ENCODE measurements at regions not wholly inside any gene's neighbourhood (a gene's known extent, or its start where the extent isn't known, plus 50 kb on each side); places are given as distances from the start of the nearest gene placed in this dataset.

DNA sequence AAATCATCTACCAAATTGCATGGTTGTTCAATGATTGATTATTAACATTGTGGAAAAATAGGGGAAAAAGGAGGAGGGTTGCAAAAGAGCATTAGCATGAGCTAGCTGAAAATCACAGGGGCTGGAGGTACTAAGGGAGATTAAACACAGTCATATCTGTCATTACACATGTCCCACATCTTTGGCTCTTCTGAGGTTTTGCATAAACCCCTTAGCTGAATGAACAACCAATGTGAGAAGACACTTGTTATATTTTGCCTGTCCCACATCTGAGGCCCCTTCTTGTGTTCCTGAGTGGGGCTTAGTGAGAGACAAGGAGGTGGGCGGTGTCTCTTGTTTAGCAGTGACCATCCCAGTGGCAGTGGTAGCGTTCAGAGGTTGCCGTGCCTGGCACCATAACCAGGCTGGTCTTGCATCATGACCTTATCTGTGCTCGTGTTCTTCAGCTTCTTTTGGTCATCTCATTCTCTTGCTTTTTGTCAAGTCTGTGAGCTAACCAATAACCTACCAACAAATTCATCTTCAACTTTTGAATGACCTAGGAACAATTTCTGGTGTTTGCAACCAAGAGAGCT lies 95.6 kb downstream of the MID1IP1 start:
- no peaks in the 10 kb centered on the region for H3K9me3 Mint-ChIP-seq
- no peak overlapping the region for H3K4me3 Mint-ChIP-seq
- peaks cover 5% of the 10 kb centered on the region for H3K4me1 Mint-ChIP-seq
- no peak for DNase-seq
- no peaks in the 10 kb centered on the region for H3K27me3 Mint-ChIP-seq
- no peaks in the 10 kb centered on the region for H3K36me3 Mint-ChIP-seq (ENCODE audit: low read depth)
- intact Hi-C loops (cut with micrococcal nuclease), result no loop called here
- H3K27ac Mint-ChIP-seq, result no peak overlapping the region

DNA sequence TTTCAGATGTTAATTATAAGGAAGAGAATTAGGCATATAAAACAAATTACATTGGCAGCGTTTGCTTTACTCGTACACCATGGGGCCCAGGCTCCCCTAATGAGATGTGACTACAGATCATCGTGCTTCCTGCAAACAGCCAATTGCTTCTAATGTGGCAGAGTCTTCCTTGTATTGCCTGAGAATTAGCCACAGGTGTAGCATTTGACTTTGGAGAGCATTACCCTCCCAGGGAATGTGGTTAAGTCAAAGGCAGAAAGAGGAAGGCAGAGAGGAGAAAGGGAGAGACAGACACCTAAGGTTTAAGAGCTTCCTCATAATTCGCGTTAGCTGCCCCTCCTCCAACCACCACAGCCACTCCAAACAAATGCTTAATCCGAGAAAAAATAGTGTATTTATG lies 97.0 kb downstream of the MID1IP1 start:
- no peak overlapping the region for H3K27ac Mint-ChIP-seq
- no peak for DNase-seq
- H3K4me3 Mint-ChIP-seq, result no peak overlapping the region
- no peaks in the 10 kb centered on the region for H3K36me3 Mint-ChIP-seq (ENCODE audit: low read depth)
- intact Hi-C loops (cut with micrococcal nuclease), result no loop called here
- H3K4me1 Mint-ChIP-seq, result no peaks in the 10 kb centered on the region
- H3K27me3 Mint-ChIP-seq, result no peaks in the 10 kb centered on the region
- H3K9me3 Mint-ChIP-seq, result no peaks in the 10 kb centered on the region

DNA sequence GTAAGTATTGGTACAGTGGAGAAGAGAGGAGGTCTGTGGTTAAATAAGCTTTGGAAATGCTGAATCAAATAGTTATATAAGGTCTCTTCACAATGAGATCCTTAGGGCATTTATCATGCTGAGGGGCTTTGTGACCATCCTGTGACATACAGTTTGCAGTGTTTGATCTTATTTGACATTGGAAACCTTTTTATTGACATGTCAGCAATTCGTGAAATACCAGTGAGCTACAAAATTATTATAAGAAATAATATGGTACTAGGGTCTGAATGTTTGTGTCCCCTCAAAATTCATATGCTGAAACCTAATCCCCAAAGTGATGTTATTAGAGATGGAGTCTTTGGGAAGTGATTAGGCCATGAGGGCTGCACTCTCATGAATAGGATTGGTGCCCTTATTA lies 98.4 kb downstream of the MID1IP1 start:
- DNase-seq, result no peak
- no peak overlapping the region for H3K27ac Mint-ChIP-seq
- no peak overlapping the region for H3K4me3 Mint-ChIP-seq
- H3K27me3 Mint-ChIP-seq, result no peaks in the 10 kb centered on the region
- no peaks in the 10 kb centered on the region for H3K9me3 Mint-ChIP-seq
- no peaks in the 10 kb centered on the region for H3K36me3 Mint-ChIP-seq (ENCODE audit: low read depth)
- no peaks in the 10 kb centered on the region for H3K4me1 Mint-ChIP-seq
- intact Hi-C loops (cut with micrococcal nuclease), result no loop called here

DNA sequence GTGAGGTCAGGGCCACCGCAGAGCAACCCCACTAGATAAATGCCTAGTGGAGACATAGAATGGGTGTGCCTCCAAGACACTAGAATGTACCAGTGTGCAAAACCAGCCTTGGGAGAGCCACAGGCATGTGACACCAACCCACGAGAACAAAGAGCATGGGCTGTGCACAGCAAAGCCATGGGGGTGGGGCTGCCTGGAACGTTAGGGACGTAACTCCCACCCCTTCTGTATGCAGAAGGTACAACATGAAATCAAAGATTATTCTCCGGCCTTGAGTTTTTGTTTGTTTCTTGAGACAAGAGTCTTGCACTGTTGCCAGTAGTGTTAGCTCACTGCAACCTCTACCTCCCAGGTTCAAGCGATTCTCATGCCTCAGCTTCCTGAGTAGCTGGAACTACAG lies 99.5 kb downstream of the MID1IP1 start:
- H3K27ac Mint-ChIP-seq, result no peak overlapping the region
- H3K9me3 Mint-ChIP-seq, result no peaks in the 10 kb centered on the region
- intact Hi-C loops (cut with micrococcal nuclease), result no loop called here
- no peaks in the 10 kb centered on the region for H3K4me1 Mint-ChIP-seq
- no peaks in the 10 kb centered on the region for H3K27me3 Mint-ChIP-seq
- no peak for DNase-seq
- H3K4me3 Mint-ChIP-seq, result no peak overlapping the region
- H3K36me3 Mint-ChIP-seq (ENCODE audit: low read depth), result no peaks in the 10 kb centered on the region

DNA sequence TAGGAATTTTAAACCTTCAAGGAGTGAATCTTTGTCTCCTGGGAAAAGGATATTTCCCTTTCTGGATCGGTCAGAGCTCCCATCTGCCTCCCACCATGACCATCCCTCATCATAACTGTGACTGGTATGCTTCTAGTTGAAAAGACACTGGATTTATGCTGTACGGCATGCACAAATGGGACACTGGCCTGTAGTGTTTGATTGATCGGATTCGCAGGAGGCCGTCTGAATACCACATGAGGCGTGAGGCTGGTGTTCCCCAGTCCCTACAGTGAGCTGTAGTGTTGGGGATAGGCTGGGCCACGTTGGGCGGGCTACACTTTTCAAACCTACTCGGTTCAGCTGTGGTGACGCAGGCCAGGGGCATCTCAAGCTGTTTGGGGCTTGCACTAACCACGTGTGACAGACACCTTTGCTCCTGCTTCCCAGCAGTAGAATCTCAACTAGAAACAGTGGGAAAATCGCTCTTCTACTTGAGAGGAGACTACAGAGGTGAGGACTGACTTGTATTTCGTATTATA lies 101.8 kb downstream of the MID1IP1 start:
- Mint-ChIP-seq H3K27me3 (no peaks in the 10 kb centered on the region), H3K4me3 (no peak overlapping the region), H3K27ac (no peak overlapping the region), H3K4me1 (no peaks in the 10 kb centered on the region), H3K36me3 (ENCODE audit: low read depth) (no peaks in the 10 kb centered on the region), H3K9me3 (no peaks in the 10 kb centered on the region)
- intact Hi-C loops (cut with micrococcal nuclease), result no loop called here
- no peak for DNase-seq

DNA sequence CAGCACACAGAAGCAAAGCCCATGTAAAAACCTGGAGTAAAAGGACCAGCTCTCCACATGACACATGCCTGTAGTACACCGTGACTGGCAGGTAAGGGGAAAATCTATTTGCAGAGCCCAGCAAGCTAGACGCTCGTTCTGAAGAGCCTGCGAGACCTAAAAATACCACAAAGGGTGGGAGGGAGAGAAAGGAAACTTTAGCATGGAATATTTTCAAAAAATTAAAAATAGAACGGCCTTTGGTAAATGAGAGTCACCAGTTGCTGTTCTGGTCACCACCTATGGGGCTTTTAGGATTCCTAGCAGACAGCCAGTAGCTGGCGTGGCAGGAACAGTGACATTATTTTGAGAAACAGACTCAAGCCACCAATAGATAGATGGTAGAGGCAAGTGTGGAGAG lies 115.5 kb downstream of the MID1IP1 start:
- Mint-ChIP-seq H3K4me3 (no peak overlapping the region), H3K4me1 (no peaks in the 10 kb centered on the region), H3K27ac (no peak overlapping the region), H3K9me3 (peaks cover 4% of the 10 kb centered on the region), H3K27me3 (no peaks in the 10 kb centered on the region), H3K36me3 (ENCODE audit: low read depth) (no peaks in the 10 kb centered on the region)
- no peak for DNase-seq
- intact Hi-C loops (cut with micrococcal nuclease), result no loop called here

DNA sequence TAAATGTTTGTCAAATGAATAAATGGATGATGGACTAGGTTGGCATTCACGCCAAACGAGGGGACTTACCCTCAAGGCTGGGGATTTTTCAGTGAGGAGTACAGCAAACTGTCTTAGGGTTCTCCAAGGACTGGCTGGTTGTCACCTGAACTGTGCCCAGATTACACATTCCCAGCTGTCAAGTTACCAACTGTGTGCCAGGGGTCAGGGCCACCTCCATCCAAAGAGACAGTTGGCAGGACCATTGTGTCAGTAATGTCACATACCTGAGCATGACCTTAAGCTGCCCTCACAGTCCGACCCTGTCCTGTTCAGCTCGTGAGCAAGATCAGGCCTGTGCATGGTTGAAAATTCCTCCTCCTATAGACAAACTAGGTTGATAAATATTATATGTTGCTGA lies 116.7 kb downstream of the MID1IP1 start:
- Mint-ChIP-seq H3K9me3 (peaks cover 4% of the 10 kb centered on the region), H3K4me3 (no peak overlapping the region), H3K4me1 (no peaks in the 10 kb centered on the region), H3K27ac (no peak overlapping the region), H3K27me3 (no peaks in the 10 kb centered on the region), H3K36me3 (ENCODE audit: low read depth) (no peaks in the 10 kb centered on the region)
- DNase-seq, result no peak
- intact Hi-C loops (cut with micrococcal nuclease), result no loop called here

DNA sequence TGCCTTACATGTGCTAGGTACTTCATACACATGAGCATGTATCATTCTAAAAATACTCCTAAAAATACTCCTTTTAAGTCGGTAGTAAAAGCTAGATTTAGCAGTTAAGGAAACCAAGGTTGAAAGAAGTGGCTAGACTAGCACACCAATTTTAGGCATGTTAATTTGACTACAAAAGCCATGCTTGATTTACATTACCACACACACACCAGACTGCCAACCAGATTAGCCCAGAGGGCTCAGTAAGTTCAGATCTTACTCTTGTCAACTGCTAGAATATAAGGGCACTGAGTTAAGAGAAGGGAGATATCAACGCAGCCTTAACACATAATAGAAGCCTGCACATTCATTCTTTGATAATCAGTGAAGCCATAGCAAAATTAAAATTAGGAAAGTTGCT lies 117.9 kb downstream of the MID1IP1 start:
- Mint-ChIP-seq H3K4me3 (no peak overlapping the region), H3K9me3 (peaks cover under 1% of the 10 kb centered on the region), H3K27ac (no peak overlapping the region), H3K36me3 (ENCODE audit: low read depth) (no peaks in the 10 kb centered on the region), H3K4me1 (no peaks in the 10 kb centered on the region), H3K27me3 (no peaks in the 10 kb centered on the region)
- DNase-seq, result no peak
- intact Hi-C loops (cut with micrococcal nuclease), result no loop called here

DNA sequence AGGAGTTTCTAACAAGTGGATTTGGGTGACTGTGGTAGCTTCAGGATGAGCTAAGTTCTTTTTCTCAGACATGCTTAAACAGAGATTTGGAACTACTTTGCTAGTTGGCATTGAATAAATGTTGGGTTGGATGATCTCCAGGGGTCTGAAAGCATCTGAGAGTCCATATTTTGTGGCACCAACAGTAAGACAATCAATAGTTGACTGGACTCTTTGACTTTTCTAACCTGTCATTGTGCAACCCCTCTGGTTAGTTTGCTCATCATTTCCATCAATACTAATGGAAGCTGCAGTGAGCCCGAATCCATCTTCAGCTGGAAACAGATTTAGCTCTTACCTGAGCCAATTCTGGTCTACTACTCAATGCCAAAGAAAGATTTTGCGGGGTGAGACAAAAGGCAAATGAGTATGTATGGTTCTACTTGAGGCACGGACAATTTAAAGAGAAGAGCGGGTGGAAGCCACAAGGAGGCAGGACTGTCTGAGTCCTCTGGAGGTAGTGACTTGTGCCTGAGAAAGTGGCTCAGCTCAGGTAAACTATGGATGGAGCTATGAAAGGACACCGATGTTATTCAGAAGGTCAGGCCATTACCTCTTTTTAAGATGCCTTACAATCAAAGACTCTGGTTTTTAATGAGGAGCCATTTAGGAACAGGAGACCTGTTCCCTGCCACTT lies 118.7 kb downstream of the MID1IP1 start:
- H3K4me1 Mint-ChIP-seq, result no peaks in the 10 kb centered on the region
- H3K27ac Mint-ChIP-seq, result no peak overlapping the region
- intact Hi-C loops (cut with micrococcal nuclease), result no loop called here
- H3K9me3 Mint-ChIP-seq, result no peaks in the 10 kb centered on the region
- H3K4me3 Mint-ChIP-seq, result no peak overlapping the region
- DNase-seq, result no peak
- no peaks in the 10 kb centered on the region for H3K36me3 Mint-ChIP-seq (ENCODE audit: low read depth)
- H3K27me3 Mint-ChIP-seq, result no peaks in the 10 kb centered on the region

DNA sequence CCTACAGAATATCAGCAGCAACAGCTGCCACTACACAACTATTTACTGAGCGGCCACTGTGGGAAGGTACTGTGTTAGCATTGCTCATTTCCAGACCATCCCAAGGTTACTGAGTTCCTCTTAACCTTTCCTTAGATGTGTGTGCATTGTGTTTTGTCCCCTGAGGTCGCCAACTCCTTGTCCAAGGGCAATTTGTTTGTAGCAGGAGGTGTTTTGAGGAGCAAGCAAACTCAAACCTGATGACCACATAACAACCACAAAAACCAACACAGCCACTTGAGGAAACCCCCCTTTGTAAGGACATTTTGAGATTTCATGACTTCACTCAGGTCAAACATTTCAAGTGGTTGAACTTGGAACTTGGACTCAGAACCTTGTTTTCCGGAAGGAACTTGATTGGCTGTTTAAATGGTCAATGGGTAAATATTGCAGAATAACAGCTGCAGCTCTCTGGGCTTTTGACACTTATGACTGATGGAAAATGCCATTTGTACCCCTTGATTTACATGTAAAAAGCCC lies 122.3 kb downstream of the MID1IP1 start:
- no peaks in the 10 kb centered on the region for H3K4me1 Mint-ChIP-seq
- H3K9me3 Mint-ChIP-seq, result peaks cover 9% of the 10 kb centered on the region
- intact Hi-C loops (cut with micrococcal nuclease), result no loop called here
- no peak for DNase-seq
- no peak overlapping the region for H3K27ac Mint-ChIP-seq
- H3K27me3 Mint-ChIP-seq, result no peaks in the 10 kb centered on the region
- H3K36me3 Mint-ChIP-seq (ENCODE audit: low read depth), result no peaks in the 10 kb centered on the region
- H3K4me3 Mint-ChIP-seq, result no peak overlapping the region

DNA sequence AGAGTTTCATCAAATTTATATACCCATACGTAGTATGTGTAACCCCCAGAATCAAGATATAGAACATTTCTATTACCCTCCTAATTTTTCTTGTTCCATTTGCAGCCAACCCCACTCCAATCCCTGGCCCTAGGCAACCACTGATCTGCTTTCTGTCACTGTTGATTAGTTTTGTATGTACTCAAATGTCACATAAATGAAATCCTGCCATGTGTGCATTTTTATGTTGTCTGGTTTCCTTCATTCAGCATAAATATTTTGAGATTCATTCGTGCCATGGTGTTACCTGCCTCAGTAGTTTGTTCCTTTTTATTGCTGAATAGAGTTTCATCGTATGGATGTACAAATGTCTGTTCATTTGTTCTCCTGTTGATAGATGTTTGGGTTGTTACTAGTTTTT lies 126.3 kb downstream of the MID1IP1 start:
- no peak for DNase-seq
- no peaks in the 10 kb centered on the region for H3K4me1 Mint-ChIP-seq
- H3K36me3 Mint-ChIP-seq (ENCODE audit: low read depth), result no peaks in the 10 kb centered on the region
- no peaks in the 10 kb centered on the region for H3K27me3 Mint-ChIP-seq
- H3K27ac Mint-ChIP-seq, result no peak overlapping the region
- H3K4me3 Mint-ChIP-seq, result no peak overlapping the region
- peaks cover 9% of the 10 kb centered on the region for H3K9me3 Mint-ChIP-seq
- intact Hi-C loops (cut with micrococcal nuclease), result no loop called here

DNA sequence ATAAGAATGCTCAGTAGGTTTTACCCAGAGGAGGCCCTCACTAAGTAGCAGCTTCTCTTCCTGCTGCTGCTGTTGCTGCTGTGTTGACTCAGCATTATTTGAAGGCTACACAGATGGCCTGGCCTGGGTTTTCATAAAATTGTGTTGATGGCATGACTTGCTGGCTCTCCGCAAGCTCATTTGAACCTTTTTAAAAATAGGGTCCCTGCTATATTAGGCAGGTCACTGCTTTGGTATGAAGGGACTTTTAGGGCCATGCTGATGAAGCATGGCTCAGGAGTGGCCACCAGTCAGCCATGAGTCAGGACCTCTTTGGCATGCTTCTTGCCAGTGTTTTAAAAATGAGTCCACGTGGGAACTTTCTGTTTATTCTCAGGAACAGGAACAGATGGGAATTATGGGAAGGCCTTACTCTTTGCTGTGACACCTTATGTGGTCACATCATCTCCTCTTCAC lies 128.7 kb downstream of the MID1IP1 start:
- intact Hi-C loops (cut with micrococcal nuclease), result no loop called here
- Mint-ChIP-seq H3K27ac (no peak overlapping the region), H3K4me1 (no peaks in the 10 kb centered on the region), H3K36me3 (ENCODE audit: low read depth) (no peaks in the 10 kb centered on the region), H3K9me3 (peaks cover 9% of the 10 kb centered on the region), H3K4me3 (no peak overlapping the region), H3K27me3 (no peaks in the 10 kb centered on the region)
- no peak for DNase-seq

DNA sequence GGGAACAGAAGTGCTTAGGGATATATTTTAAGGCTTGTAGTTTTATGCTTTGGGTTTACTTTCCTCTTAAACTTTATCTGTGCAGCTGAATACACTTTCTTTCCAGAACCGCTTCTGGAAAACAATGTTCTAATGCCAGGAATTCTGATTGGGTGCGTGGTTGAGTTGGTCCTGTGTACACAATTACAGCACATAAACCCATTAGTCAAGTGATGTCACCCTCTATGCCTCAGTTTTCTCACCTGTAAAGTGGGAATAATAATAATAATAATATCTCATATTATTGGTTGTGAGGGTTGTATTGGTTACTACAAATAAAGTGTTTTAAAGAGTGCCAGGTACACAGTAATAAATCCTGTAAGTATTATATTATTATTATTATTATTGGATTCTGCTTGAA lies 129.2 kb downstream of the MID1IP1 start:
- Mint-ChIP-seq H3K27ac (no peak overlapping the region), H3K27me3 (no peaks in the 10 kb centered on the region), H3K4me1 (no peaks in the 10 kb centered on the region), H3K9me3 (peaks cover 7% of the 10 kb centered on the region), H3K4me3 (no peak overlapping the region), H3K36me3 (ENCODE audit: low read depth) (no peaks in the 10 kb centered on the region)
- no peak for DNase-seq
- intact Hi-C loops (cut with micrococcal nuclease), result no loop called here

DNA sequence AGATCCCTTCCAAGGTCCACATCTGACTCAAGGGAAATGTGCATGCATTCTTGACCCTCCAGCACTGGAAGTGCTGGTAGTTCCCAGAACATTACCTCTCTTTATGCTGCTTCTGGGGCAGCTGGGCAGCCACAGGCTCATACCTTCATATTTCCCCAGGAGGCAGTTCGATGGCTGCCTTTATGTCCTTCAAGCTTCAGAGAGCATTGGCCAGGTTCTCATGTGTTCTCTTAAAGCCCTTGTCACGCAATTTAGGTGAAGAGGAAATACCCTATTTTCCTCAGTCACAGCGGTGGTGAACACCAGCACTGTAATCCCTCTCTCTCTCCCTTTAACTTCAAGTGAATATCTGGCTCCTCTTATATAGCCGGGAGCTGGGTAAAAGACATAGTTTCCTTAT lies 134.3 kb downstream of the MID1IP1 start:
- H3K4me1 Mint-ChIP-seq, result no peaks in the 10 kb centered on the region
- no peaks in the 10 kb centered on the region for H3K9me3 Mint-ChIP-seq
- no peaks in the 10 kb centered on the region for H3K36me3 Mint-ChIP-seq (ENCODE audit: low read depth)
- no peaks in the 10 kb centered on the region for H3K27me3 Mint-ChIP-seq
- no peak overlapping the region for H3K27ac Mint-ChIP-seq
- DNase-seq, result no peak
- intact Hi-C loops (cut with micrococcal nuclease), result no loop called here
- no peak overlapping the region for H3K4me3 Mint-ChIP-seq

DNA sequence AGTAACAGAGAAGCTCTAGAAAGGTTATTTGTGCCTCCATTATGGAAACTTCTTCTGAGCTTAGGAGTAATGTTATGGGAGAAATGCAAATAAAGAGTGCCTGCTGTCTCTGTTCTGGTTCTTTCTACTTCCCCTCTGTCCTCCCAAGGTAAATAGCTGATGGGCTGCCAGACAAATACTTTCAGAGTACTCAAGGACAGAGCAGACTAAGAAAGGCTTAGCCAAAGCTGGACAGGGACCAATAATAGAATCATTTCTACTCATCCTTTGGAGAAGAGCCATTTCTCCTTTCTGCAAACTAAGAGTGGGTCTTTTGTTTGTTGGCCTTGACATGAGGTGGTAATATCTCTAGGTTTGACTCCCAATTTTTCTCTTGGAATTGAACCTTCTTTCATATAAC lies 136.1 kb downstream of the MID1IP1 start:
- intact Hi-C loops (cut with micrococcal nuclease), result no loop called here
- Mint-ChIP-seq H3K36me3 (ENCODE audit: low read depth) (no peaks in the 10 kb centered on the region), H3K27me3 (no peaks in the 10 kb centered on the region), H3K9me3 (no peaks in the 10 kb centered on the region), H3K27ac (no peak overlapping the region), H3K4me3 (no peak overlapping the region), H3K4me1 (no peaks in the 10 kb centered on the region)
- DNase-seq, result no peak
